Loucy (cell line): ENCODE measurements at regions not wholly inside any gene's neighbourhood (a gene's known extent, or its start where the extent isn't known, plus 50 kb on each side); places are given as distances from the start of the nearest gene placed in this dataset.
"Not testable (repeated sequence)": the region's sequence is repeated elsewhere in the genome, so short reads cannot be mapped to it uniquely, and the experiment has no call there.

Source experiments
- H2AFZ ChIP-seq: fragments of 200-600 bp; sonication (generic); 2 replicates; pipeline ENCODE4 v1.6.0; 2016; ENCODE audit warnings: antibody characterized with exemption, mild to moderate bottlenecking, low read length, moderate library complexity
- H3F3A ChIP-seq: fragments of 200-600 bp; 2 replicates; pipeline ENCODE4 v1.6.0; 2016; ENCODE audit warnings: antibody characterized with exemption, low read depth, mild to moderate bottlenecking
- H3K27me3 ChIP-seq: fragments of 200-600 bp; sonication (generic); 2 replicates; pipeline ENCODE4 v1.6.1; 2014; ENCODE audit warnings: low read length, mild to moderate bottlenecking; ENCODE audit not compliant: insufficient read depth, poor library complexity, severe bottlenecking
- H3K36me3 ChIP-seq: fragments of 200-600 bp; sonication (generic); 2 replicates; pipeline ENCODE4 v1.6.1; 2016; ENCODE audit warnings: low read length; ENCODE audit not compliant: insufficient read depth
- H3K4me1 ChIP-seq: fragments of 200-600 bp; sonication (generic); 2 replicates; pipeline ENCODE4 v1.5.1; 2014; ENCODE audit warnings: low read length, mild to moderate bottlenecking; ENCODE audit not compliant: insufficient read depth, poor library complexity, severe bottlenecking
- H3K4me2 ChIP-seq: fragments of 200-600 bp; sonication (generic); 2 replicates; pipeline ENCODE4 v1.6.0; 2014; ENCODE audit warnings: antibody characterized with exemption, low read length, low read depth, mild to moderate bottlenecking; ENCODE audit not compliant: poor library complexity, severe bottlenecking
- H3K4me3 ChIP-seq: fragments of 200-600 bp; sonication (generic); 2 replicates; pipeline ENCODE4 v1.5.1; 2014; ENCODE audit warnings: low read length, mild to moderate bottlenecking, mixed read lengths; ENCODE audit not compliant: poor library complexity, severe bottlenecking
- H3K79me2 ChIP-seq: fragments of 200-600 bp; sonication (generic); 2 replicates; pipeline ENCODE4 v1.6.1; 2014; ENCODE audit warnings: low read length; ENCODE audit not compliant: insufficient read depth
- H3K9ac ChIP-seq: fragments of 200-600 bp; sonication (generic); 2 replicates; pipeline ENCODE4 v1.6.0; 2014; ENCODE audit warnings: mild to moderate bottlenecking, low read depth, low read length, moderate library complexity; ENCODE audit not compliant: poor library complexity, severe bottlenecking
- H3K9me2 ChIP-seq: fragments of 200-600 bp; sonication (generic); replicated peaks from 2 replicates; pipeline ENCODE4 v1.6.1; 2016; ENCODE audit warnings: low read depth, low read length, mixed read lengths
- H3K9me3 ChIP-seq: fragments of 200-600 bp; sonication (generic); 2 replicates; pipeline ENCODE4 v1.6.1; 2014; ENCODE audit warnings: mild to moderate bottlenecking, antibody characterized with exemption, low read length, low read depth; ENCODE audit not compliant: insufficient read depth
- H4K20me1 ChIP-seq: fragments of 200-600 bp; sonication (generic); 2 replicates; pipeline ENCODE4 v1.6.0; 2014; ENCODE audit warnings: antibody characterized with exemption, low read length, mild to moderate bottlenecking; ENCODE audit not compliant: insufficient read depth, poor library complexity, severe bottlenecking
- CTCF ChIP-seq: fragments of 200-600 bp; sonication (generic); conservative IDR thresholded peaks from 2 replicates; pipeline ENCODE4 v1.5.1; 2014; ENCODE audit warnings: mild to moderate bottlenecking, antibody characterized with exemption, low read length
- EZH2phosphoT487 ChIP-seq: fragments of 200-600 bp; IDR thresholded peaks from 2 replicates; pipeline ENCODE4 v1.6.1; 2018; ENCODE audit warnings: antibody characterized with exemption, mild to moderate bottlenecking, moderate library complexity, borderline replicate concordance

- H3K4me2 ChIP-seq, H3F3A ChIP-seq, H3K79me2 ChIP-seq, H3K36me3 ChIP-seq, H3K27me3 ChIP-seq, H3K9ac ChIP-seq, H3K4me3 ChIP-seq, H3K9me3 ChIP-seq, H3K9me2 ChIP-seq, H2AFZ ChIP-seq, H4K20me1 ChIP-seq: not testable (repeated sequence)
- TF ChIP-seq CTCF: peak; percentile 94
- peaks cover 46% of the 10 kb centered on the region for H3K4me1 ChIP-seq
These were observed 1092.1 kb downstream of the TMEM121 start for GRCh38 chr14:106618471-106618951.

GRCh38 chr14:106619606-106620005 is 1093.2 kb downstream of the TMEM121 start:
- Histone ChIP-seq H3K9me2 (no peaks in the 10 kb centered on the region), H3K4me1 (peaks cover 55% of the 10 kb centered on the region), H3K9me3 (0 out of 2 replicates have a peak, but pooled peaks cover 3% of the 10 kb centered on the region), H3K9ac (no peak overlapping the region), H3F3A (no peaks in the 10 kb centered on the region), H4K20me1 (no peaks in the 10 kb centered on the region), H3K79me2 (no peaks in the 10 kb centered on the region), H3K36me3 (no peaks in the 10 kb centered on the region), H2AFZ (no peak overlapping the region), H3K4me3 (no peak overlapping the region), H3K27me3 (no peaks in the 10 kb centered on the region), H3K4me2 (no peak overlapping the region)
- no peak for TF ChIP-seq EZH2phosphoT487
- TF ChIP-seq CTCF: no peak

- no peaks in the 10 kb centered on the region for H3F3A ChIP-seq
- H3K27me3 ChIP-seq: no peaks in the 10 kb centered on the region
- peaks cover 57% of the 10 kb centered on the region for H3K4me1 ChIP-seq
- H3K9ac ChIP-seq: no peak overlapping the region
- H3K4me2 ChIP-seq: no peak overlapping the region
- TF ChIP-seq EZH2phosphoT487 (no peak), CTCF (no peak)
- no peak overlapping the region for H2AFZ ChIP-seq
- no peaks in the 10 kb centered on the region for H3K9me2 ChIP-seq
- H3K79me2 ChIP-seq: no peaks in the 10 kb centered on the region
- 0 out of 2 replicates have a peak, but pooled peaks cover 3% of the 10 kb centered on the region for H3K9me3 ChIP-seq
- H4K20me1 ChIP-seq: no peaks in the 10 kb centered on the region
- H3K4me3 ChIP-seq: no peak overlapping the region
- H3K36me3 ChIP-seq: no peaks in the 10 kb centered on the region
These were observed 1094.0 kb downstream of the TMEM121 start for GRCh38 chr14:106620368-106620767.
